VCaP (cell line): ENCODE measurements at regions not wholly inside any gene's neighbourhood (a gene's known extent, or its start where the extent isn't known, plus 50 kb on each side); places are given as distances from the start of the nearest gene placed in this dataset.

Experiments
- H3K27ac ChIP-seq: fragments of 450-650 bp; 2 replicates; pipeline ENCODE4 v1.5.1; 2017
- CTCF ChIP-seq: fragments of 450-650 bp; conservative IDR thresholded peaks from 2 replicates; pipeline ENCODE4 v1.5.1; 2017; ENCODE audit warnings: mild to moderate bottlenecking, moderate library complexity

DNA sequence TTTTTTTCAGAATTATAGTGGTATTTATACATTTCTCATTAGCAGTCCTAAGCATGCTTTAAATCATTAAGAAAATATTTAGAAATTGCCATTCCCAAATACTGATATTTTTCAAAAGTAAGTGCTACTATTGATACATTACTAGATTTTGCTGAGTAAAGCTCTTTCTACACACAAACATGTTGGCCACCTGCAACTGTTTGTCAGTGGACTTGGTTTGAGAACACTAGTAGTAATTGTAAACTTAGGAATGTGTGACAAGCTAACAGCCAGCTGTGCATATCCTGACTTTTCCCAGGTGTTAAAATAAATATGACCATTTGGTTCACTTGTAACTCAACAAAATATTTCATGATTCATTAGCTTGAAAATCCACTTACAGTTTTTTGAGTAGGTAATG, 103.1 kb downstream of the MSTN start:
- no peak overlapping the region for H3K27ac ChIP-seq
- no peak for TF ChIP-seq CTCF

DNA sequence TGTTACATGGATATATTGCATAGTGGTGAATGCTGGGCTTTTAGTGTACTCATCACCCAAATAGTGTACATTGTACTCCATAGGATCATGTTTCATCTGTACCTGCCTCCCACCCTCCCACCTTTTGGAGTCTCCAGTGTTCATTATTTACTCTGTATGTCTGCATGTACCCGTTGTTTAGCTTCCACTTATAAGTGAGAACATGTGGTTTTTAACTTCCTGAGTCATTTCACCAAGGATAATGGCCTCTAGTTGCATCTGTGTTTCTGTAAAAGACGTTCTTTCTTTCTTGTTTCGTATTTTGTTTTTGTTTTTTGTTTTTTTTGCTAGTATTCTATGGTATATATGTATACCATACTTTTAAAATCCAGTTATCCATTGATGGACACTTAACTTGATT, 107.5 kb downstream of the MSTN start:
- no peak for TF ChIP-seq CTCF
- no peak overlapping the region for H3K27ac ChIP-seq

DNA sequence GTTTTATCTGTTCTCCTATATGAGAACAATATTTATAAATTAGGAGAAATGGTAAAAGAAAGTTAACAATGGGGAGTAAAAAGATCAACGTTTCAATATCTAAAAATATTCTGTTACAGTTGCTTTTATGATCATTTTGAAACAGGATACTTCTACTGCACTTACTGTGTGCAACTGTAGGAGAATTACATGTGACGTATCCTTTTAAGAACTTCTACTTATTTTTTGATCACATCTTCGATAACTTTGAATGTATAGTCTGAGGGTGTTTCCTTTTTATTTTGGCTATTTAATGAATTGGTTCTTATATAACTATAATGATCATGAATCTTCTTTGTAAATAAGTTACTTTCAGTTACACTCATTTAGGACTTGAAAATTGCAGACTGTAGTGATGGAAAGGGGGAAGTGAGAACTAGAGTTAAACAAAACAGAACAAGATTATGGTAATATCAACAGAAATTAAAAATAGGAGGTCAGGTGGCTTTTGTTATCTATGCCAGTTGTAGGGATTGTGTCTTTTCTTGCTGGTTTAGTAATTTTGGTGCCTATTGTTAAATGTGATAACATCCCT, 109.9 kb downstream of the MSTN start:
- peak overlapping the region; percentile 62 for H3K27ac ChIP-seq
- TF ChIP-seq CTCF = no peak

DNA sequence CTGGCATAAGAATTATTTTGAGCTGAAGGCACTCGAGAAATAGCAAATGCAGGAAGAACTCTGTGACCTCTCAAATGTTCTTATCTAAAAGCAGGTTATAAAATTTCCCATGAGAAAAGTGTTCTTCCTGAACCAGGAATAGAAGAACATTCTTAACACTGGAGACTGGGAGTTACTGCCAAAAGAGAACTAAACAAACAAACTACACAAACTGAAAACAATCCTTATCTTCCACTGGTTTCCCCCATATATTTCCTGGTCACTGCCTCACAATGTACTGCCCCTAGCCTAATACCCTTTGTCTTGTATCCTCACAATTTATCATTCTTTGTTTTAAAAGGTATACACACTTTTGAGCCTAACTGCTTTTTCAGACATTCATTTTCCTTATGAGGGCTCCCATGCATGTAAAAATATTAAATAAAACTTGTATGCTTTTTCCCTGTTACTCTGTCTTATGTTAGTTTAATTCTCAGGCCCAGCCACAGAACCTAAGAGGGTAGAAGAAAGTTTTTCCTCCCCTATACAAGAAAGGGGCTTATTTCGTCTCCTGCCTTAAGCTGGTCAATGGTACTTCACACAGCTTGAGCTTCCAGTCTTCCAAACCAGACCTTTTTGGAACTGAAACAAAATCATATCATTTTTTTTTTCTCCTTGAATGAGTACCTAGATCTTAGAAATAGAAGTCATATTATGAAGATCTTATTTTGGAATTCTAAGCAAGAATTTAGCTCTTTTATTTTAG, 110.6 kb downstream of the MSTN start:
- no peak for TF ChIP-seq CTCF
- peak overlapping the region; percentile 62 for H3K27ac ChIP-seq

GRCh38 chr2:189943009-189943408, 119.5 kb downstream of the MSTN start:
- peak overlapping the region; percentile 45; the same call in 1 of the 2 replicates for H3K27ac ChIP-seq
- TF ChIP-seq CTCF = no peak

DNA sequence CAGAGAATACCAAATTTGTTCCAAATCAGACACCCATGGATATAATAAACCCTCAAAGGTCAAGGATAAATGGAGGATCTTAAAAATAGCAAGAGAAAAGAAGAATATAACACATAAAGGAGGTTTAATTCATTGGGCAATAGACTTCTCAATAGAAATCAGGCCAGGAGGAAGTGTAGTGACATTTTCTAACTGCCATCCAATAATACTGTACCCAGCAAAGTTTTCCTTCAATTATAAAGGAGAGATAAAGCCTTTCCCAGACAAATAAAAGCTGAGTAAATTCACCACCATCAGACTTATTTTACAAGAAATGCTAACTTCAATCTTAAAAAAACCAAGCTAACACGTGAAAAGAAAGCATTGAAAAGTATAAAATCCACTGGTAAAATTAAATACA, 121.6 kb downstream of the MSTN start:
- TF ChIP-seq CTCF = no peak
- no peak overlapping the region for H3K27ac ChIP-seq

- no peak for TF ChIP-seq CTCF
- H3K27ac ChIP-seq = no peak overlapping the region
These were observed 124.8 kb downstream of the MSTN start for GRCh38 chr2:189937691-189938090.
